Panc1 (cell line): ENCODE measurements at regions not wholly inside any gene's neighbourhood (a gene's known extent, or its start where the extent isn't known, plus 50 kb on each side); places are given as distances from the start of the nearest gene placed in this dataset.

ENCODE experiments used
- CTCF ChIP-seq: fragments of 450-650 bp; IDR thresholded peaks from 2 replicates; pipeline ENCODE4 v1.5.1; 2017; ENCODE audit warnings: mild to moderate bottlenecking
- REST ChIP-seq, 2 experiments: IDR thresholded peaks; 2 replicates each; pipeline ENCODE4 v1.6.1; 2011 to 2012; ENCODE audit warnings: low read depth in 2 of 2, control low read depth in 1 of 2, low read length in 1 of 2, mild to moderate bottlenecking in 1 of 2, moderate library complexity in 1 of 2; ENCODE audit not compliant: insufficient read depth in 1 of 2

DNA sequence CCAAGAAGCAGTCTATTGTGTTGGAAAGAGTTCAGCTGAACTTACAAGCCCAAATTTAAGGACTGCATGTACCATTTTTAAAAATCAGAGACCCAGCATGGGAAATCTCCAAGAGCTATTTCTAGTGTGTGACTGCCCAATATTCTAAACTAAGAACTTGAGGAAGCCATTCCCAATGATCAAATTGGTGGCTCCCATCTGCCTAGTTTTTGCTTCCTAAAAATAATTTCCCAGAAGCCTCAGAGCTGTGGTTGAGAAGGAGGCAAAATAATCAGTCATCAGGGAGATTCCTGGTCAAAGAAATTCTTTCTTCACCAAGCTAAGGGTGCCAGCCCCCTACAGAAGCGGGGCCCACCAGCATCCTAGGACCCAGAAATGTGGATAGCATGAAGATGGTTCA lies 176.1 kb upstream of the CDH5 start:
- TF ChIP-seq REST (IDR thresholded peaks at IDR 0.05; ENCODE audit: insufficient read depth in 1 of 2, low read depth in 2 of 2, low read length in 1 of 2) (no peak), CTCF (no peak)
